ENCODE measurements at regions not wholly inside any gene's neighbourhood (a gene's known extent, or its start where the extent isn't known, plus 50 kb on each side); places are given as distances from the start of the nearest gene placed in this dataset.

DNA sequence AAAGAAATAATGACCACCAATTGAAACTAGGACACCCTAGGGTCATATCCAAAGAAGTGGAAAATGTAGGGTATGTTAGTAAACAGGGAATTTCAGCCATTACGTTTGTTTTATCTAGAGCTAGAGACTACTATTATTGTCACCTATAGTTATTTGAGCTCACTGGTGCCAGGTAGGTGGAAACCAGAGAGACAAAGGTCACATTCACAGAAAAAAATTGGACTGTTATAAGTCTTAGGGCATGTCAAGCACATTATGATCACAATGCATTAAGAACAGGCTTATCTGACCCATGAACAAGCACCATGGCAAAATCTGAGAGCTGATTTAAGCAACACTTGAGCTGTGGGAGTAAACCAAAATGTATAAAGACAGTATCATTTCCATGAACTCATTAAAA, 530.1 kb upstream of the CITED2 start:
- H3K27ac ChIP-seq (ENCODE audit: low read depth, low read length): no peak overlapping the region
- no peaks in the 10 kb centered on the region for H3K36me3 ChIP-seq (ENCODE audit: insufficient read depth, low read length)
- no peaks in the 10 kb centered on the region for H3K27me3 ChIP-seq (ENCODE audit: insufficient read depth, low read length)
- H3K9me3 ChIP-seq (ENCODE audit: insufficient read depth, low read depth, low read length): peaks cover 3% of the 10 kb centered on the region; the same call in 1 of the 2 replicates
- WGBS: 100% methylated on average over 1 of the region's 1 CpG
- H3K4me1 ChIP-seq (ENCODE audit: insufficient read depth, low read length): peaks cover 12% of the 10 kb centered on the region; the same call in 1 of the 2 replicates
- H3K9ac ChIP-seq (ENCODE audit: low read depth, low read length): no peak overlapping the region
- no peak overlapping the region for H3K4me3 ChIP-seq (ENCODE audit: low read length)

GRCh38 chr6:139904158-139904533, 529.7 kb upstream of the CITED2 start:
- H3K9ac ChIP-seq (ENCODE audit: low read depth, low read length): no peak overlapping the region
- no peak overlapping the region for H3K27ac ChIP-seq (ENCODE audit: low read depth, low read length)
- peaks cover 3% of the 10 kb centered on the region; the same call in 1 of the 2 replicates for H3K9me3 ChIP-seq (ENCODE audit: insufficient read depth, low read depth, low read length)
- H3K4me3 ChIP-seq (ENCODE audit: low read length): no peak overlapping the region
- no peaks in the 10 kb centered on the region for H3K27me3 ChIP-seq (ENCODE audit: insufficient read depth, low read length)
- peaks cover 12% of the 10 kb centered on the region; the same call in 1 of the 2 replicates for H3K4me1 ChIP-seq (ENCODE audit: insufficient read depth, low read length)
- H3K36me3 ChIP-seq (ENCODE audit: insufficient read depth, low read length): no peaks in the 10 kb centered on the region

DNA sequence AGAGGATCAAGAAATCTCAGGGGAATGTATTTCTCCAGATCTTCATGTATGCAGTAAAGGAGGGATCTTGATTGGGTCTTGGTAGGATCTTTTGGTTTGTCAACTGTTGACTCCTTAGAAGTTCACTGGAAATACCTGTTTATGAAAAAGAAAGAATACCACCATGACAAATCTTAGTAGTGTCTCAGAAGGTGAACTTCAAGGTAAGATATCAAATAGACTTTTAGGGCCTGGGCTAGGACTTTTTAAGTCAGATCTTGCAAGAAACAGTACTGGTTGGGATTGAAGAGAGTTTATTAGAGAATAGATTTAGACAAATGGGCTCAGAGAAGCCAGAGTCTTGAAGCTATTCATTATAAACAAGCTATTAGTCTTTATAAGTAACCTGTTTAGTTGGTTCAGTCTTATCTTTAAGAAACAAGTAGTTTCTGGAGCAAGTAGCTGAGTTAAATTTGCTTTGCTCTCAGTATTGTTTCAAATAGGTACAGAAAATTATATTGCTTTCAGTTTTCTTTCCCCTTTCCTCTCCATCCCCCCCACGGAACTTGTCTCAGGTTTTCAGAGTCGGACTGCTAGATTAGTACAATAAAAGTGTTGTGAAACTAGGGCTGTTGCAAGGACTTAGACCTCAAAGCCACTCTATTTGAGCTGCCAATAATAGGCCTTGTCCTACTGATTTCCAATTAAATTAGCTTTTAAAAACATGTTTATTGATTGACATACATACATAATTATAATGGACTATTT, 529.1 kb upstream of the CITED2 start:
- WGBS: 100% methylated on average over 1 of the region's 2 CpGs
- no peak overlapping the region for H3K27ac ChIP-seq (ENCODE audit: low read depth, low read length)
- H3K27me3 ChIP-seq (ENCODE audit: insufficient read depth, low read length): no peaks in the 10 kb centered on the region
- peaks cover 12% of the 10 kb centered on the region; the same call in 1 of the 2 replicates for H3K4me1 ChIP-seq (ENCODE audit: insufficient read depth, low read length)
- H3K9me3 ChIP-seq (ENCODE audit: insufficient read depth, low read depth, low read length): peaks cover 3% of the 10 kb centered on the region; the same call in 1 of the 2 replicates
- H3K9ac ChIP-seq (ENCODE audit: low read depth, low read length): no peak overlapping the region
- H3K36me3 ChIP-seq (ENCODE audit: insufficient read depth, low read length): no peaks in the 10 kb centered on the region
- no peak overlapping the region for H3K4me3 ChIP-seq (ENCODE audit: low read length)

DNA sequence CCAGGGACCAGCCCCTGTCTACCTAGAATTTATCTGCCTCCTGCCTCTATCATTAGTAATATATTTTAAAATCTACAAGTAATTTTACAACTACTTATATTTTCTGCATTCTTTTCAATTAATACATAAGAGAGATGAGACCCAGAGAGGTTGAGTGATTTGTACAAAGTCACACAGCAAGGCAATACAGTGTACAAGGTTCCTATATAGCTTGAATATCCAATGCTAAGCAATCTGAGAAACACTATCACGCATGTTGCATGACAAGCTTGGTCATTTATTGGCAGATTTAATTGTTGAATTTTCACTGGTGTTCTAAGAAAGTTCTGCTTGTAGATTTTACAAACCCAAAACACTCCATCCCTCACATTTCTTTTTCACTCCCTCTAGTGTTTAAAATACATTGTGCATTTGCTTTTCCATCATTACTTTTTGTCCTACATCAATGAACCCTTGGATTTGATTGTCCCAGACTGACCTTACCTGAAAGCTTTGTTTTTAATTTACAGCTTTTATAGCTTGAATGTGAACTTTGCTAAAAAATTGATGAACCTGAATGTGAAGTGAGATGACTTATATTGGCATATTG, 520.9 kb upstream of the CITED2 start:
- no peak overlapping the region for H3K27ac ChIP-seq (ENCODE audit: low read depth, low read length)
- peaks cover under 1% of the 10 kb centered on the region; the same call in 1 of the 2 replicates for H3K4me1 ChIP-seq (ENCODE audit: insufficient read depth, low read length)
- H3K36me3 ChIP-seq (ENCODE audit: insufficient read depth, low read length): no peaks in the 10 kb centered on the region
- H3K9me3 ChIP-seq (ENCODE audit: insufficient read depth, low read depth, low read length): peaks cover 4% of the 10 kb centered on the region
- 100% methylated on average over 1 of the region's 1 CpG for WGBS
- H3K4me3 ChIP-seq (ENCODE audit: low read length): no peak overlapping the region
- no peaks in the 10 kb centered on the region for H3K27me3 ChIP-seq (ENCODE audit: insufficient read depth, low read length)
- H3K9ac ChIP-seq (ENCODE audit: low read depth, low read length): no peak overlapping the region

- WGBS: 95% methylated on average over 8 of the region's 8 CpGs
- Histone ChIP-seq H3K9ac (ENCODE audit: low read depth, low read length) (no peak overlapping the region), H3K27ac (ENCODE audit: low read depth, low read length) (no peak overlapping the region), H3K9me3 (ENCODE audit: insufficient read depth, low read depth, low read length) (peaks cover 4% of the 10 kb centered on the region), H3K27me3 (ENCODE audit: insufficient read depth, low read length) (no peaks in the 10 kb centered on the region), H3K36me3 (ENCODE audit: insufficient read depth, low read length) (no peaks in the 10 kb centered on the region), H3K4me1 (ENCODE audit: insufficient read depth, low read length) (peaks cover 11% of the 10 kb centered on the region), H3K4me3 (ENCODE audit: low read length) (no peak overlapping the region)
These were observed 519.8 kb upstream of the CITED2 start for GRCh38 chr6:139894271-139894670.

- H3K9ac ChIP-seq (ENCODE audit: low read depth, low read length): no peak overlapping the region
- H3K4me3 ChIP-seq (ENCODE audit: low read length): no peak overlapping the region
- H3K27ac ChIP-seq (ENCODE audit: low read depth, low read length): no peak overlapping the region
- H3K27me3 ChIP-seq (ENCODE audit: insufficient read depth, low read length): no peaks in the 10 kb centered on the region
- 97% methylated on average over 4 of the region's 4 CpGs for WGBS
- peaks cover 36% of the 10 kb centered on the region for H3K4me1 ChIP-seq (ENCODE audit: insufficient read depth, low read length)
- H3K36me3 ChIP-seq (ENCODE audit: insufficient read depth, low read length): no peaks in the 10 kb centered on the region
- H3K9me3 ChIP-seq (ENCODE audit: insufficient read depth, low read depth, low read length): peaks cover 4% of the 10 kb centered on the region
These were observed 517.0 kb upstream of the CITED2 start for GRCh38 chr6:139891471-139891870.

DNA sequence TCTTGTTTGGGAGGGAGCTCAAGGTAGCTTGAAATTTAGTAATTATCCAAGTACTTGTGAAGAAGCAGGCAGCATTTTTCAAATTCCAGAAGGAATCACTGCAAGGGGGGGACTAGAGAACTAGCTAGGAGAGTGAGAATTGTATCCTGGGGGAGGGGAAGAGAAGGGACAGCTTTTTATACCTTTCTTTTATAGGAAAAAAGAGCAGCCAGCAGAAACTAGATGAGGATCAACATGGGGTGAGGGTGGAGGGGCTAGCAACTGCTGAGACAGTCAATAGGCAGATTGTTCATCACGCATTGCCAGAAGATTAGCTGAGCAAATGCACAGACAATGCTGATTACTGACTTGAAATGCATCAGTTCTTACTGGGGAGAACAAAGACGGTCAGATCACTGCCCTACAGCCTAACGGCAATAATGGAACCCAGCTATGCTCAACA, 514.3 kb upstream of the CITED2 start:
- peak overlapping the region; percentile 73 for H3K9ac ChIP-seq (ENCODE audit: low read depth, low read length)
- H3K4me3 ChIP-seq (ENCODE audit: low read length): peak overlapping the region; percentile 14; the same call in 1 of the 2 replicates
- no peaks in the 10 kb centered on the region for H3K27me3 ChIP-seq (ENCODE audit: insufficient read depth, low read length)
- 6% methylated on average over 3 of the region's 3 CpGs for WGBS
- H3K9me3 ChIP-seq (ENCODE audit: insufficient read depth, low read depth, low read length): no peaks in the 10 kb centered on the region
- peaks cover 64% of the 10 kb centered on the region for H3K4me1 ChIP-seq (ENCODE audit: insufficient read depth, low read length)
- H3K36me3 ChIP-seq (ENCODE audit: insufficient read depth, low read length): no peaks in the 10 kb centered on the region
- H3K27ac ChIP-seq (ENCODE audit: low read depth, low read length): peak overlapping the region; percentile 97

DNA sequence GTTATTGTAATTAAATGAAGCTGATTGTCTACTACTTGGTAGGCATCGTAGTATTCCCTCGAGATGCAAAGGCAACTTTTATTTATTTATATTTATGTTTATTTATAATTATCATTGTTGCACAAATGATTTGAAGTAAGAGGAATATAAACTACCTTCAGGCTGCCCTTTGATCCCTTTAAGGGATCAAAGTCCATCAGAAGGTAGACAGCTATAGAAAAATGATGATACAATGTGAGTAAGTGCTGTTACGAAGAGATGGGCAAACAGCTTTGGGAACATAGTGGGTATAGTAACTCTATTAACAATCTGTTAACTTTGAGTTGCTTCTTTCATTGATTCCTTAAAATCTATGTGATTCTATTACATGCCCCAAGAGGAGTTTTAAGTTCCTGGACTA, 512.8 kb upstream of the CITED2 start:
- Histone ChIP-seq H3K9ac (ENCODE audit: low read depth, low read length) (no peak overlapping the region; the same call in 1 of the 2 replicates), H3K4me1 (ENCODE audit: insufficient read depth, low read length) (peaks cover 78% of the 10 kb centered on the region), H3K9me3 (ENCODE audit: insufficient read depth, low read depth, low read length) (no peaks in the 10 kb centered on the region), H3K36me3 (ENCODE audit: insufficient read depth, low read length) (no peaks in the 10 kb centered on the region), H3K27me3 (ENCODE audit: insufficient read depth, low read length) (no peaks in the 10 kb centered on the region), H3K27ac (ENCODE audit: low read depth, low read length) (peak overlapping the region; percentile 97), H3K4me3 (ENCODE audit: low read length) (no peak overlapping the region)
- WGBS: 100% methylated on average over 1 of the region's 3 CpGs

DNA sequence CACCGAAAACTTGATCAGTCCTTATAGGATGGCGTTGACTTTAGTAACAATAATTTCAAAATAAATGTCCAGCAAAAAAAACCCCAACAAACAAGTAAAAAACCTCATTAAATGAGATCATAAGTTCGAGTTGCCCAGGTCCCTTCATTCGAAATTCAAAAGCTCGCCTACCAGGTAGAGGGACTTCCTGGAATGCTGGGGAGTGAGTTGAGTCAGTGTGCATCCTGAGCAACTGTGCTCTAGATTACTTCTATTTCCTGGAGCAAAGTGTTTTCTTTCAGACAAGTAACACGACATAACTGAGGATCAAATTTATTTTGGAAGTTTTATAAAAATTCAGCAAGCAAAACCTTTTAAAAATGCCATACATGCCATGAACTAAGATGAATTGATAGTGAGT, 511.9 kb upstream of the CITED2 start:
- 77% methylated on average over 6 of the region's 6 CpGs for WGBS
- Histone ChIP-seq H3K27me3 (ENCODE audit: insufficient read depth, low read length) (no peaks in the 10 kb centered on the region), H3K36me3 (ENCODE audit: insufficient read depth, low read length) (no peaks in the 10 kb centered on the region), H3K9ac (ENCODE audit: low read depth, low read length) (no peak overlapping the region), H3K4me1 (ENCODE audit: insufficient read depth, low read length) (peaks cover 86% of the 10 kb centered on the region), H3K9me3 (ENCODE audit: insufficient read depth, low read depth, low read length) (no peaks in the 10 kb centered on the region), H3K4me3 (ENCODE audit: low read length) (no peak overlapping the region), H3K27ac (ENCODE audit: low read depth, low read length) (no peak overlapping the region)

DNA sequence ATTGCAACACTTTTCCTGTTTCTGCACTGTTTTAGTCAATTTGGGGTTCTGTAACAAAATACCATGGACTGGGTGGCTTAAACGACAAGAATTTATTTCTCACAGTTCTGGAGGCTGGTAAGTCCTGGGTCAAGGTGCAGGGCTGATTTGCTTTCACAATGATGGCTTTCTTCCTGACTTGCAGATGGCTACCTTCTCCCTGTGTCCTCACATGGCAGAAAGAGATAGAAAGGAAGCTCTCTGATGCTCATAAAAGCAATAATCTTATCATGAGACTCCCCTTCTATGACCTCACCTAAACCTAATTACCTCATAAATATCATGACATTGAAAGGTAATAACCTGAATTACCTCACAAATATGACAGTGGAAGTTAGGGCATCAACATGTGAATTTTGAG, 511.5 kb upstream of the CITED2 start:
- Histone ChIP-seq H3K27ac (ENCODE audit: low read depth, low read length) (no peak overlapping the region; the same call in 1 of the 2 replicates), H3K36me3 (ENCODE audit: insufficient read depth, low read length) (no peaks in the 10 kb centered on the region), H3K4me3 (ENCODE audit: low read length) (no peak overlapping the region), H3K9ac (ENCODE audit: low read depth, low read length) (no peak overlapping the region), H3K9me3 (ENCODE audit: insufficient read depth, low read depth, low read length) (no peaks in the 10 kb centered on the region), H3K27me3 (ENCODE audit: insufficient read depth, low read length) (no peaks in the 10 kb centered on the region), H3K4me1 (ENCODE audit: insufficient read depth, low read length) (peaks cover 91% of the 10 kb centered on the region)
- WGBS: 69% methylated on average over 1 of the region's 1 CpG

- WGBS: 83% methylated on average over 3 of the region's 5 CpGs
- H3K27ac ChIP-seq (ENCODE audit: low read depth, low read length): peak overlapping the region; percentile 48
These were observed 509.3 kb upstream of the CITED2 start for GRCh38 chr6:139883776-139884175.

More at GRCh38 chr6:139883776-139884175, 509.3 kb upstream of the CITED2 start:
- H3K4me3 ChIP-seq (ENCODE audit: low read length): no peak overlapping the region
- H3K4me1 ChIP-seq (ENCODE audit: insufficient read depth, low read length): peaks cover 79% of the 10 kb centered on the region
- H3K36me3 ChIP-seq (ENCODE audit: insufficient read depth, low read length): no peaks in the 10 kb centered on the region
- no peaks in the 10 kb centered on the region for H3K9me3 ChIP-seq (ENCODE audit: insufficient read depth, low read depth, low read length)
- no peaks in the 10 kb centered on the region for H3K27me3 ChIP-seq (ENCODE audit: insufficient read depth, low read length)
- no peak overlapping the region for H3K9ac ChIP-seq (ENCODE audit: low read depth, low read length)
